Stimulated activated CD4-positive, alpha-beta T cell treated with anti-CD3 and anti-CD28 coated beads, Interleukin-12 subunit alpha, Interleukin-12 subunit beta, amount 100 ng/mL, for 48 hours (primary cell): ENCODE measurements at regions not wholly inside any gene's neighbourhood (a gene's known extent, or its start where the extent isn't known, plus 50 kb on each side); places are given as distances from the start of the nearest gene placed in this dataset.

Source experiments
- DNase-seq, 3 donors: peaks; one replicate each; pipeline ENCODE4 v3.0.0-alpha.2; 2020; ENCODE audit warnings: low read depth in 2 of 3, low spot score in 1 of 3

DNA sequence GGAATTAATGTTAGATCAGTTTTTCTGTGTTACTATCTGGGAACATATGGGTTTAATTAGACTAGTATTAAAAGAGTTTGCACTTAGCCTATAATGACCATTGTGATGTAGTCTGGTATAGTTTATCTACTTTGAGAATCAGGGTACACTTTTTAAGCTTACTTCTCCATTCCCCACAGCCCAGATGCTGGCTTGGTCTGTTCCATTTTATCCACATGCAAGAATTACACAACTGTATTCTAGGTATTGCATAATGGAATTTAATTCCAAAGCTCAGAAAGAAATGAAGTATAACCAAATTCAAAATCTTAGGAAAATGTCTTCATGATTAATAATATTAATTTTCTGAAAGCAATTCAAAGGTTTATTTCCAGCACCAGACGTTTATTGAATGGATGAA lies 122.2 kb upstream of the PDGFD start:
- no peak for DNase-seq

DNA sequence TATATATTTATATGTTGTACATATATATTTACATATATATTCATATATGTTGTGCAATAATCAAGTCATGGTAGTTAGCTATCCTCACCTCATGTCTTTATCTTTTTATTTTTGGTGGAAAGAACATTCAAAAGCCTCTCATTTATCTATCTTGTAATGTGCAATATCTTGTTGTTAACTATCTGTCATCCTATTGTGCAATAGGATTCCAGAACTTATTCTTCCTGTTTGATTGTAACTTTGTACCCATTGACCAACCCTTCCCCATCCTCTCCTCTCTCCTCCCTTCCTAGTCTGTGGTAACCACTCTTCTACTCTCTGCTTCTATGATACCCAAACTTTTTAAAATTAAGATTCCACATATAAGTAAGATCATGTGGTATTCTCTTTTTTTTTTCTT lies 115.6 kb upstream of the PDGFD start:
- no peak for DNase-seq

DNA sequence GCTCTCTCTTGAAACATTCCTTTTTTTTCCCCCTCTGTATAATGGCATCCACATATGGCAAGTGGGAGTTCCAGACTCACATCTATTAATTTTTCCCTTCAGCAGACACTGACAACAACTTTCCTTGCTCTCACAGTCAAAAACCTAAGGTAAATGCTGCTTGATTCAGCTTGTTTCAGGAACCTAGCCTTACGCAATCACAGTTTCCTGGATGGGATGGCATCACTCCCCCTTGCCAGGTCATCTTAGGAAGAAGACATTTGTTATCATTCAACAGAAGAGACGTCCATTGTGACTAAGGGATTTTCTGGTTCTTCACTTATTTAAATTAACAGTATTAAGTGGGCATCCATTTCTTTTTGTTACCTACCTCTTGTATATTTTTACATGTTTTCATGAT lies 112.0 kb upstream of the PDGFD start:
- no peak for DNase-seq

DNA sequence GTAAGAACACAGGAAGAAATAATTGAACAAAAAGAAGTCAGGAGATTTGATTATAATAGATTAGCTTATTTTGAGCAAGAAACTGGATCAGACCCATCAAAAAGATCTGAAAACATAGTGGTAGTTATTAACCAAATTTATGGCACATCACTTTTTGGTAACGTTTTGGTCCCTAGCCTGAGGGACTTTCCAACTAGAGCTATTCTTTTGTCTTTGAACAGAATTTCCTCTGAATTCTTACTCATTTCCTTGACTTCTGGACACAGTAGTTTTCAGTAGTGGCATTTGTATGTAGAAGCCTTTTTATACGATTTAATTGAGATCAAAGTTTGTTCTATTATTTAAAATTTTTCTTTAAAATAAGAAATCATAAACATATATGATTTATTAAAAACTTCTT lies 96.5 kb upstream of the PDGFD start:
- DNase-seq = no peak

DNA sequence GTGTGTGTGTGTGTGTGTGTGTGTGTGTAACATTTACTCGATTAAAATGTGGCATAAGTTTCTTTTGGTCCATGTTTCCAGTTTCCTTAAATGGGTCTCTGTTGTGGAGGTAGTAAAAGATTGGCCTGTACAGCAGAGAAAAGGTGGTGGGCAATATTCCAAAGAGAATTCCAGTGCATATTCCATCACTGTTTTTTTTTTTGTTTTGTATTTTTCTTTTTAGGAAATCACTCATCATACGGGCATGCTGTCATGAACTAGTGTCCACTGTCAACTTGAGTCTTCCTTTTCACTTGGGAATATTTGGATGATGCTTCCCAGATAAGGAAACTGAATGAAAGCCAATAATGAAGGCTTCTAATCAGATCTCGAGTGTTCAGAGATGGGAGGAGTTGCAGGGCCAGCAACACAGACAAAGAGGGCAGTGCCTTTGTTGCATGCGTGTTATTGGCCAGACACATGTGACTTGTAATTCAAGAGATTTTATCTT lies 95.2 kb upstream of the PDGFD start:
- no peak for DNase-seq

DNA sequence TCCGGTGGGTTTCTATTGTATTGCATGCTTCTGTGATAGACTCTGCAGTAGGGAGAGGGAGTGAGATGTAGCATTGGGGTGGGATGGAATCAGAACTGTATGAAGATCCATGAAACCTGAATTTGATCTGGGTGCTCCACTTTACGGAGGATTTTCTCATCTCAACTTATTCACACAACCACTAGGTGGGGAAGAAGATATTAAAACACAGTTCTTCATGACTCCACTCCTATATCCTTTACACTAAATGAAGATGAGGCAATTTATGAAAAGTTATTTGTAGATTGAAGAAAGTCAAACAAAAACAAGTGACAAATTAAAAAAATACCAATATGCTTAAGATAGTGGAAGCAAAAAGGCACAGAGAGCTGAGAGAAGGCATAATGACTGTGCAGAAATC lies 92.6 kb upstream of the PDGFD start:
- no peak for DNase-seq

DNA sequence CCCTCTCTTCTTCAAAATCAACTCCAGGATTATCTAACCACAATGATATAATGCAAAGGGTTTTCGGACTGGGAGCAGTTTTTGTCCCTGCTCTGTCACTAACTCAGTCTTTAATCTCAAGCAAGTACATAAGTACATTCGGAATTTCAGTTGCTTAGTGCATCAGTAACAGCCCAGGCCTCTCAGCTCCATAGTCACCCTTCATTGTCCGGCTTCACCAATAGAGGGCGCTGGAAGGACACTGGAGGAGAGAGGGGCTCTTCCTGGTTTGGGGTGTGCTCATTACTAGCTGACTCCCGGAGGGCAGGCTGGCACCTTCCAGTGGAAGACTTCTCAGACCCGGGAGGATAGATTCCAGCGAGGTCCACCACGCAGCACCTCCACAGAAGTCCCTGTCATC lies 90.4 kb upstream of the PDGFD start:
- peak in 1 of 3 donors; percentile 11 for DNase-seq

DNA sequence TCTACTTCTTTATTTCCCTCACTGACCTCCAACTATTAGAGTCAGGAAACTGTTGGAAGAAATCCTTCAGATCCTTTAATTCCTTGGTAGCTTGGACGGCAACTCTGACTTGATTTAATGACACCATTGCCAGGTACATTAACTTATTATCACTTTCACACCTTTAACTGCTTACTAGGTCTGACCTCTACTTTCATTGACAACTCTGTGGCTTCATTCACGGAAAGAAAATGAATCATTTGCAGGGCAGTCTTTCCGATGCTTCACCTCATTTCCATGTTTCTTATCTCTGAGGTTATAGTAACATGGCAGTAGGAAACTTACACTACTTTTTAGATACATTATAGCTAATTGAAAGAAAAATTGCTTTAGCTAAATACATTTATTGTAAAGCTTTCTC lies 82.6 kb upstream of the PDGFD start:
- DNase-seq = no peak

DNA sequence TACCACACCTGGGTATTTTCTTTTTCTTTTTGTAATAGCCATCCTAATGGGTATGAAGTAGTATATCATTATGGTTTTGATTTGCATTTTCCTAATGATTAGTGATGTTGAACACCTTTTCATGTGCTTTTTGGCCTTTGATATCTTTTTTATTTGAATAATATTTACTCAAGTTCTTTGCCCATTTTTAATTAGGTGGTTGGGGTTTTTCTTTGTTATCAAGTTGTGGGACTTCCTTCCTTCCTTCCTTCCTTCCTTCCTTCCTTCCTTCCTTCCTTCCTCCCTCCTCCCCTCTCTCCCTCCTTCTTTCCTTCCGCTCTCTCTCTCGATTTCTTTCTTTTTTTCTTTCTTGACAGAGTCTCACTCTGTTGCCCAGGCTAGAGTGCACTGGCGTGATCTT lies 75.0 kb upstream of the PDGFD start:
- no peak for DNase-seq

DNA sequence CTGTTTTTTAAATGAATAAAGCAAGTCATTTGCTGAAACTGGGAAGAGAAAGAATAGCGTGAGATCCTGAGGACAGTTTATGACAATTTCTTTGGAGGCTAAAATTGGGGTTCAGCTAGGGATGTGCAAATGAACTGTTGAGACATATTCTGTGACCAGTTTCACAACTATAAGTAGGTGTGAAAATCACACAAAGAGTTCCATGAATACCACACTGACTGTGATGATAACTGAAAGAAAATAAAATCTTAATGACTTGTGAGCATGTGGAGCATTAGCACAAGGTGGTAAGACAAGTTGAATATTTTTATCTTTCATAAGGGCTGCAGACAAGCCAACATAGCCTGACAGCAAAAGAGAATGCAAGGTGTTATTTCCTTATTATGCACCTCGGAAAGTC lies 61.1 kb upstream of the PDGFD start:
- no peak for DNase-seq

DNA sequence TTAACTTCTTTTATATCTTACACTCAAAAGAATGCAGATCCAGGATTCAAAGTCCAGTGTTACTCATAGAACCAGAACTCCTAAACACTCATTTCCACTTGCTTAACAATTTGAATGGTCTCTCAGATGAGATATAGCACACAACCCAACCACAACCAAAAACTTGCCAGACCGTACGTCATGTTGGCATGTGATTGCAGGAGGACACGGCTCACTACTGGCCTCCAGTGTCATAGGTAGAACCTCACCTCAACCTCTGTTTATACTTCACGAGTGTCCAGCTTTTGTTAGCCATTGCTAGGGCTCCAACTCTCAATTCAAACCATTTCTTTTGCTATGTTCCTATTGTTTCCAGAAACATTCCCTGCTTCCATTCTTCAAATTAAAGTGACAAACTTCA lies 58.5 kb upstream of the PDGFD start:
- no peak for DNase-seq

DNA sequence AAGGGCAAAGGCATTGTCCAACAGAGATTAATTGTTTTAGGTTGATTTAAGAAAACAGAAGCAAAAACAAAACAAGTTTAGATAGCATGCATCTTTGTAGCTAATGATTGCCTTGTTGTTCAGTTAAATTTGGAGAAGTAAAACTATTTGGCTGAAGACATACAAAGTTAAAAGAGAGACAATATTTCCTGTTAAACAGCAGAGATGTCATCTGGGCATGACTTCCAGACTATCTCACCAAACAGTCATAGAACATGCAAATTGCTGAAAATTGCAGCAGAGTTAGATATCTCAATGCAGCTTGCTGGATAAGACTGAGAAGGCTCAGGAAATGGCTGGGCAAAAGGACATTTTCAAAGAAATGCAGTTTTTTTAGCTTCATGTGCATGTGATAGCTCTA lies 57.5 kb upstream of the PDGFD start:
- no peak for DNase-seq

DNA sequence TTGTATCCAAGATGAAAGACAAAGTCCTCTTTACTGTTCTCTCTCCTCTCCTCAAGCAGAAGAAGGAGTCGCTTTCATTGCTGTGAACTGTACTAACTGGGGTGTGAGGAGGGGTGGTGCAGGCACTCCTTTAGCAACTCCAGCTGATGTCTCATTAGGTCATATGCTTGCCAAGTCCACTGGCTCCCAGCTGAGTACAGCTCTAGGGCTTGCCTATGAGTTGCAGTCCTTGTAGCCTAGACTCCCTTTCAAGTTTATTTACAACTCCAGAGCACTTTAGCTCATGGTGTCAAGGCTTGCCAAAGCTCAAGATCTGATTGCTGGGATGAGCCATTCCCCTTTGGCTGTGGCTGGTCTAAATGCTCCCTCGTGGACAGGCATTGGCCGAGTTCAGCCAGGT lies 55.1 kb upstream of the PDGFD start:
- DNase-seq = no peak

DNA sequence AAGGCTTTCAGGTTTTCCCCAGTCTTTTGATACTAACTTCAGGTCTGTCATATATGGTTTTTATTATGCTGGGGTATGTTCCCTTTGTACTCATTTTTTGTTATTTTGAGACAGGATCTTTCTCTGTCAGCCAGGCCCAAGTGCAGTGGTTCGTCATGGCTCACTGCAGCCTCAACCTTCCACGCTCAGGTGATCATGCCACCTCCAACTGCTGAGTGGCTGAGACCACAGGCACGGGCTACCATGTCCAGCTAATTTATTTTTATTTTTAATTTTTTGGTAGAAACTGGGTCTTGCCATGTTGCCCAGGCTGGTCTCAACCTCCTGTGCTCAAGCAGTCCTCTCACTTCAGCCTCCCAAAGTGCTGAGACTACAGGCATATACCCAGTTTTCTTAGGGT lies 50.6 kb upstream of the PDGFD start:
- no peak for DNase-seq
